Stimulated activated naive CD8-positive, alpha-beta T cell treated with anti-CD3 and anti-CD28 coated beads, Interleukin-15, Interleukin-2, amounts not matched to agents 100 U/mL and 50 U/mL, for 24 hours (primary cell): ENCODE measurements at regions not wholly inside any gene's neighbourhood (a gene's known extent, or its start where the extent isn't known, plus 50 kb on each side); places are given as distances from the start of the nearest gene placed in this dataset.

Source experiments
- ATAC-seq: fragments of 150-1000 bp; cut with Tn5 transposase; one replicate; pipeline ENCODE4 v1.10.0; 2021
- DNase-seq: peaks from one replicate; pipeline ENCODE4 v3.0.0; 2021

DNA sequence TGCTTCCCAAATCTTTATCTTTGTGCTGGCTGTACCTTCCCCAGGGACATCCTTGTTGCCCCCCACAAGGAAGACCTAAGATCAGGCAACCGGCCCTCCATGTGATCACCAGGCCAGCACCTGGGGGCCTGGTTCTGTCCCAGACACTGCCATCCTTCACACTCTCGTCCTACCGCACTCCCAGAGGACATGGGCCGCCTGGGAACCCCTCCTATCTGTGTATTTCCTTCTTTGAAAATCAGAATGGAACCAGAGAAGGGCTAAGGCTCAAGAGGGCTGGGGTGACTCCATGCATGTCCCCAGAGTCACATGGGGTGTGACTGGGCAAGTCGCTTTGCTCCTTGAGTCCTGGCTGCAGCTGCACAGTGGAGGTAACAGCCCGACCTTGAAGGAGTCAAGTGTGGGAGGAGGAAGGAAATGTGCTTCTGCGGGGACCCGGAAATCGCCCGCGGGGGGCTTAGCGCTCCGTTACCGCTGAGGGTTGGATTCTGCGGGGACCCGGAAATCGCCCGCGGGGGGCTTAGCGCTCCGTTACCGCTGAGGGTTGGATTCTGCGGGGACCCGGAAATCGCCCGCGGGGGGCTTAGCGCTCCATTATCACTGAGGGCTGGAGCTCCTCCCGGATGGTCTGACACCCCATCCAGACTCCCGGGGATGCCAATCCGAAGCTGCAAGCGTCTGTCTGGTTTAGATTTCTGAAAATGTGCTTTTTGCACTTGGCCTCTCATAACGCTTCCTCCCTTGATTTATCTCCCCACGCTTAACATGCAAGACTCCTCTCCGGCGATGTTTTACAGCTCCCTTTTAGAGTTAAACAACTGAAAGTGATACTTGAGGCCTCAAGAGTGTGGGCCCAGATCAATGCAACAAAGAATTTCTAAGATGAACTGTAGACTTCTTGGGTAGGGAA, 278.9 kb downstream of the NPHP4 start:
- no peak for ATAC-seq
- DNase-seq = no peak

DNA sequence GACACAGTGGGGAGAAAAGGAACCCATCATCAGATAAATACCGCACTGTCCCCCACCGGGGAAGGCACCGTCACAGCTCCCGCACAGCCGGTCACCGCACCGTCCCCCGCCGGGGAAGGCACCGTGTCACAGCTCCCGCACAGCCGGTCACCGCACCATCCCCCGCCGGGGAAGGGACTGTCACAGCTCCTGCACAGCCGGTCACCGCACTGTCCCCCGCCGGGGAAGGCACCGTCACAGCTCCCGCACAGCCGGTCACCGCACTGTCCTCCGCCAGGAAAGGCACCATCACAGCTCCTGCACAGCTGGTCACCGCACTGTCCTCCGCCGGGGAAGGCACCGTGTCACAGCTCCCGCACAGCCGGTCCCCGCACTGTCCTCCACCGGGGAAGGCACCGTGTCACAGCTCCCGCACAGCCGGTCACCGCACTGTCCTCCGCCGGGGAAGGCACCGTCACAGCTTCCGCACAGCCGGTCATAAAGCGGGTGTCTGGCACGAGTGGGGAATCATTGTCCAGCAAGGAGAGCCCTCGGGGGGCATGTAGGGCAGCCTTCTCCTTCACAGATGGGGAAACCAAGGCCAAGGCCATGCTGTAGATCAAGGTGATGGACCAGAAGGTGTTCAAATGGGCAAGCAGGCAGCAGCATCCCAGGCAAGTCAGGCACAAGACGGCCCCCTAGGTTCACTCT, 280.1 kb downstream of the NPHP4 start:
- DNase-seq (no peak), ATAC-seq (no peak)

DNA sequence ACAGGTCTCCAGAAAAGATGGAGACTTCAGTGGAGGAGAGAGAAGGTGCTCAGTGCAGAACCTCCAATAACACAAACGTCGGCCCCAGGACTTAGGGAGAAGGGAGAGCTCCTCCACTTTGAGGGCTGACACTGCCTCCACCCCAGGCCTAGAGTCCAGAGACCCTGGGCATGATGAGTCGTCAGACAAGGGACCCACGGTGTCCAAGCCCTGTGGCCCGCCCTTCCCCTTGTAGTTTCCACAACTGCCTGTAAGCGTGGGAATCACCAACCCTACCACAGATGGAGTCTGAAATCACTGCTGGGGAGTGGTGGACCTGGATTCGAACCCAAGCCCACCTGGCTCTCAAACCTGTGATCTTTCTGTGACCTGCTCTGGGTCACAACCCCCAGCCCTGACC, 281.1 kb downstream of the NPHP4 start:
- no peak for ATAC-seq
- no peak for DNase-seq

DNA sequence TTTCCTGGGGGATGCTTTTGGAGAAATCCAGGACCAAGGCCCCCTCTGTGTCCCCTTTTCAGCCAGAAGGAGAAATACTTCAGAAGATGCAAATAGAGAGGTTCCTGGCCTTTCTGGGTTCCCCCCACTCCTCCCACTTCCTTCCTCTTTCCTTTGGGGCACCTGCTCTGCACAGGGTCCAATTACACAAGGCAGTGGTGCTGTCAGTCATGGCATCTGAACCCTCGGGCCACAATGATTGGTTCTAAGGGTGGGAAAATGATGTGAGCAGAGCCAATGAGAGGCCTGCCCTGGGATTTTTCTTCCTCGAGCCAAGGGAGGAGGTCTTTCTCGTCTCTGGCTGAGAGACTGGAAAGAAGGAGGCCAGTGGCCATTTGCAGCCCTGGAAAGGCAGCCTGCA, 282.2 kb downstream of the NPHP4 start:
- no peak for ATAC-seq
- DNase-seq = no peak

DNA sequence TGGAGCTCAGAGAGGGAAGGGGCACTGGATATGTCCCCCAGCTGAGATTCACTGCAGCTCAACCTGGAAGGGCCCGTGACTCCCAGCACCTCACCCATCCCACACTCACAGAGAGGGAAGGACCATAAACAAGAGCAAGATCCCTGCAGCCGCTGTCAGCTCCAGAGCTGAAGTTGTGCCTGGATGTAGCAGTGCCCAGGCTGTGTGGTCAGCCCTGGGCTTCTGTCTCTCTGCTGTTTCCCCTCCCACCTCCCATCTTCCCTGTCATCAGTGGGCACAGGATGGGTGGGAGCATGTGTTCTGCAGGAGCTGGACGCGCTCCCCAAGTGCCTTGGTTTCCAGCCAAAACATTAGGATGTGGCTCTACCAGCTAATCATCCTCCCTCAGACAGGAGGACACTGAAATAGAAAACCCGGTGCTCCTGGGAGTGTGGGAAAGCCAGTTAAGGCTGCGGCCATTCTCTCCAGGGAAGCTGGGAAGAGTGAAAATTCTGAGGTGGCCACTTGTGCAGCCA, 282.7 kb downstream of the NPHP4 start:
- no peak for ATAC-seq
- no peak for DNase-seq

DNA sequence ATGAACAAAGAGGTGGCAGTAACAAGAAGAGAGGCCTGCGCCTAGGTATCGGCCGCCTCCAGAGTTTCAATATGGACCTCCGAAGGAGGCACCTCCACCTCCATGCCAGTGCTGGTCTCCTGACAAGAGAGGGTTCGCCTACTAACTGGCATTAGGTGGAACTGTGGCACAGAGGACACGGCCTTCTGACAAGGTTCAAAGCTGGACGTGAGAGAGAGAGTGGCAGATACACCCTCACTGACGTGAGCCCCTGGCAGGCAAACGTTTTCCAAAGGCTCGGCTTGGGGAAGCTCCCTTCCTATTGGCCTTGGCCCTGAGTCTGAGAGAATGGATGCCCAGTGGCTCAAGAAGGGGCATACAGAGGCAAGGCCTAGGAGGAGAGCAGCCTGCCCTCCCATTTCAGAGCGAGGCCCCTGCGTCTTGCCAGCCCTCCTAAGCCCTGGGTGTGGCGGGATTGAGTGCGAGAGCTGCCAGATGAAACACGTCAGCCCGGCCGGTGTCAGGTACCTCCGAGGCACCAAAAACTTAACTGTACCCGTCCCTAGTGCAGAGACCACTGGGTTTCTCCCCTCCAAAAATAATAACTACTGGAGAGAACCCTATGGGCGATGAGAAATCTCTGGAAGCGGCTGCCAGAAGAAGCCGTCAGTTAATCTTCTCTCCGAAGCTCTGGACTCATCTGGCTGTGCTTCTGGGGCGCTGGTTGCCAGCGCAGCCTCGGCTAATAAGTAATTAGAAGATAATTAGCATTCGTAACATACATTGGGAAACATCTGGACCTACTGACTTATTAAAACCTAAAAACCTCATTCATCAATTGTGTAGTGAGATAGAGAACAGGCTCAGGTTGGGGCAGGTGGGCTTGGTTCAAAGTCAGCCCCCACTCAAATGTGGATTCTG, 283.6 kb downstream of the NPHP4 start:
- ATAC-seq (no peak), DNase-seq (no peak)

DNA sequence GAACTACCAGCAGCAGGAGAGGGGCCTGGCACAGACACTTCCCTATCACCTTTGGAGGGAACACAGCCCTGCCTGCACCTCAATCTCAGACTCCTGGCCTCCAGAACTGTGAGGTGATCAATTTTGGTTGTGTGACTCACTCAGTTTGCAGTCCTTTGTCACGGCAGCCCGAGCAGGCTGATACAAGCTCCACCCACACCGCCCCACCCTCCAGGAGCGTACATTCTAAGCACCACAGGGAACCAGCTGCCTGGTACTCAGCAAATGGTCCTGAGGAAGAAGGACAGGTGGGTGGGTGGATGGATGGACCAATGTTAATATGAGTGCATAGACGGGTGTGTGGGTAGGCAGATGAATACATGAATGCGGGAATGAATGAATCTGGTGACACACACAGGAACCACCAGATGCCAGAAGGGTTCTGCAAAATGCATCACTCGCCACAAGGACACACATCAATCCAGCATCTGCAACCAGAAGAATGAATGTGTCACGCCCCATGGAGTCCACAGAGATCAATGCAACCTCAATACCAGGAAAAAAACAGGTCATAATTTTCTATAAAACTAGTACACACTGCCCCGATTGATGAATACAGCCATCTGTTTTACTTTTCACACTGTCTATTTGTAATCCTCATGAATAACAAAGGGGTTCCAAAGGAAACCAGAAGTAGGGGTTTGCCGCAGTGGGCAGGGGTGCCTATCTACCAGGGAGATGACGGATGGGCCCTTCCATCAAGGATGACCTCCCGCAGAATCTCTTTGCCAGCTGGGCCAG, 284.5 kb downstream of the NPHP4 start:
- DNase-seq (no peak), ATAC-seq (peak; percentile 14)

DNA sequence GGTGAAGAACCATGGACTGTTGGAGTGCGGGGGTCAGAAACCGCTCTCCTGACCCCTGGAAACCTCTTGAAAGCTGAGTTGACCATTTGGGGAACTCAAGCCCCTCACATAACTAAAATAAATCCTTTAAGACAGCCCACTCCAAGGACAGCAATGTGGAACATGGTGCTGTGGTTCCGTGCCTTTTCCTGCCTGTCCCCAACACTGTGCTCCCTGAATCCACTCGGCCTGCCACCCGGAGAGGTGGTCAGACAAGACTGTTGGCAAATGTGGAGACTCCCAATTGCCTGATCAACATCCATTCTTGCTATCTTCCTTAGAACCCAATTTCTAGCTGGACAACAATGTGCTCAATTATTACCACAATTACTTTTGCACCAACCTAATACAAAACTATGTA, 286.0 kb downstream of the NPHP4 start:
- ATAC-seq (no peak), DNase-seq (no peak)

DNA sequence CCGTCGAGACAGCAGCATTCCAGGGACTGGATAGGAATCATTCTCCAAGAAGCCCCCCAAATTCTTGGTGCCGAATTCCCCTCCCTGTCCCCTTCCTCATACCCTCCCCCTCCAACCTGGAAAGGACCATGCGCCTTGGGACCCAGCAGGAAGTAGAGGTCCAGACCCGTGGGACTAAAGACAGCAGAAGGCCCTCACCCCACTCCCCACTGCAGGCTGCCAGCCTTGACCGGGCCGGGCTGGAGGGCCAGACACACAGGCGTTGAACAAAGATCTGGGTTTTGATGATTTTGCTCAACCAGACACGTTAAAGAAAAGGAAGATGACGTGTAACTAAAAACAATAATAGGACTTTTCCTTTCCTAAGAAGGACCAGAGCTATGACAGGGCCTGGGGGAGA, 286.5 kb downstream of the NPHP4 start:
- DNase-seq = no peak

DNA sequence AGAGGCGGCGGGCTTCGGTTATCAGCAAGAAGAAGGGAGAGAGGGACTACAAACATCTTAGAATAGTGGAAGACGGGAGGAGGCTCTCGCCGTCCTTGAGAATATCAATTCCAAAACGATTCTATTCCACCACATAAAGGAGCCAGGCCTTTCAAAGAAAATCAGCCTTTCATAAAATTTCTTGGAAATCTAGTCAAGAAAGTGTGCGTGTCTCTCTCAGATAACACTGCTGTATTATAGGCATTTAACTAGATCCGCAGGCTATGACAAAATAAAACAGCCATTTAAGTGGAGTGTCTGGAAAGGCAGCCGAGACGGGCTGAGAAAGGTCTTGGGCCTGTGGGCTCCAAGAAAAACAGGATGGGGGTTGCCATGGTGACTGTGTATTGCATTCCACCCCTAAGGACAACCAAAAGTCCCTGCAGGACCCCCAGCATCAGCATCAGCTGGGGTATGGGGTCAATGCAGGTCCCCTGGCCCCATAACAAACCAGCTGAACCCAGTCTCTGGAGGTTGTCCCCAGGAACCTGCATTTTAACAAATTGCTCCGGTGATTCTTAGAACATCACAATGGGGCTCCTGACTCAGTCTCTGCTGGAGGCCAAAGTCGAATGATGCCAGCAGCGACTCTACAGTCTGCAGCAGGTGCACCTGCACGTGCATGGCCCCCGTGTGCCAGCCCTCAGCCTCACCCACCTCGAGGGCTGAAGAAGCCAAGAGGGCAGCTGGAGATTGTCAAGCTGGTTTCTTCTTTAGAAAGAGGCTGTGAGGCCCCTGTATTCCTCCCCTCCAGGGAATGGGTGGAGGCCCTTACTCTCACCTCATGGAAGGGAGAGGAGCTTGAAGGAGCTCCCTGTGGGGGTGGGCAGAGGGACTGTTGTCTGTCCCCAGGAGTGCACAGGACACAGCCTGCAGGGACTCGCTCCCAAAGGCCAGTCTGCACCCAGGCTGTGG, 287.4 kb downstream of the NPHP4 start:
- no peak for ATAC-seq
- DNase-seq = no peak

More for the DNA sequence above, 286.5 kb downstream of the NPHP4 start:
- no peak for ATAC-seq

DNA sequence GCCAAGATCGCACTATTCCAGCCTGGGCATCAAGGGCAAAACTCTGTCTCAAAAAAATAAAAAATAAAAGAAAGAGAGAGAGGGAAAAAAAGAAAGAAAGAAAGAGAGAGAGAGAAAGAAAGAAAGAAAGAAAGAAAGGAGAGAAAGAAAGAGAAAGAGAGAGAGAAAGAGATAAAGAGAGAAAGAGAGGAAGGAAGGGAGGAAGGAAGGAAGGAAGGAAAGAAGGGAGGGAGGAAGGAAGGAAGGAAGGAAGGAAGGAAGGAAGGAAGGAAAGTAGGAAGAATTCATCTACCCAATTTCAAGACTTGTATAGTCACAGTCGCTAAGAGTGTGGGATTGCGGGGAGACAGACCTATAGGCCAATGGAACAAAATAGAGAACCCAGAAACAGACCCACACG, 290.6 kb downstream of the NPHP4 start:
- ATAC-seq (no peak), DNase-seq (no peak)

DNA sequence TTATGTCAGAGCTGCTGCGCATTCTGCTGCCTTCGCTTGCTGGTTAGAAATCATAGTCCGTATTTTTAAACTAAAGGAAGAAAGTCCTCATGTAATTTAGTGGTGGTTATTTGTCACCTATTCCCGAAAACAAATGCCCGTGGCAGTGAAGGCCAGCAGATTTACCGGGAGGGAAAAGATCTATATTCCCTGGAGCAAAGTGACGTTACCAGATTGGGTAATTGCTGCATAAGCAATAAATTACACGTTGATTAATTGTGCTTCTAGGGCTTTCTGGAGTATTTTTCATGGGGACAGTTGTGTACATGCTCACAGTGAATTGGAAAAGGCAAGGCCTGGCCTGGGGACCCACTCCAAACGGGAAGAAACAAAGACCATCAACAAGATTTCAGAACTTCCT, 298.7 kb downstream of the NPHP4 start:
- ATAC-seq (no peak), DNase-seq (no peak)

DNA sequence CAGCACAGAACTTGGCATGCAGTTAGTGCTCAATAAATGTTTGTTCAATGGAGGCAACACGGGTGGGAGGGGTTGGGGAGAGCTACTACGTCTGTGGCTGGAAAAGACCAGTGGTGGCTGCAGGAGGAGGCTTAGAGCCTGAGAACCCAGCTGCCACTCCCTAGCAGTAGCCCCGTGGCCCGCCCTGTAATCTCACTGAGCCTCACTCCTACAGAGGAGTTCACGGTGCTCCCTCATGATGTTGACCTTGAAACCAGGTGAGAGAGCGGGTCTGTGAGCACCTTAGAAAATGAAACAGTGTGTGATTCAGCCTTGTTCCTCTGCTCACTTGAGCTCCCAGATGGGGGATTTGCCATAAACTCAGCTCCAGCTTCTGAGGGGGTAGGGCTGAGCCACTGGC, 299.6 kb downstream of the NPHP4 start:
- ATAC-seq (no peak), DNase-seq (no peak)

DNA sequence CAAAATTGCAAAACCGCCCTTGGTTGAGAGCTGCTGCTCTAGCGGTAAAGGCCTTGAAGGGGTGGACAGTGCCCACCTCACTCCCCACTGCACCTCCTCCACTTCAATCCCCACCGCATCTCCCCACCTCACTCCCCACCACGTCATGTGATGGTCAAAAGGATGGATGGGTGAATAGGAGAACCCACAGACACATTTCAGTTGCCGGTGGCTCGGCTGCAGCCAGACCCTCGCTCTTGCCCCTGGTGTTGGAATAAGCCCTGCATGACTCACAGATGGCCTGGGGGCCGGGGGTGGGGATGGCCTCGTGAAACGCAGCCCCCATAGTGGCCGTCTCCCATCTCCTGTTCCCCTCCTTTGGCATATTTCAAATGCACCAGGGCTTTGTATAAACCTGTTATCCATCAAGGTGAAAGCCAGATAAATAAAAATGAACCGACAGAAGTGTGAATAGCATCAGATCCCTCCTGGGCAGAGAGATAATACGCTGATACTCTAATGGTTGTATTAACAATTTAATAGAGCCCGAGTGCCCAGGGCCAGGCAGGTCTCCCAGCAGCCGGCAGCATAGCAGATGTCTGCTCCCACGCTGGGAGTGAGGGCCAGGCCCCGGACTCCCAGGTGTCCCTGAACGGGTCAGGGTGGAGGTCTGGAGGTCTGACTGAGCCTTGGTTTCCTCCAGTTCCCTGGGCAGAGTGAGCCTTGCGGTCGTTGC, 300.3 kb downstream of the NPHP4 start:
- no peak for ATAC-seq

DNA sequence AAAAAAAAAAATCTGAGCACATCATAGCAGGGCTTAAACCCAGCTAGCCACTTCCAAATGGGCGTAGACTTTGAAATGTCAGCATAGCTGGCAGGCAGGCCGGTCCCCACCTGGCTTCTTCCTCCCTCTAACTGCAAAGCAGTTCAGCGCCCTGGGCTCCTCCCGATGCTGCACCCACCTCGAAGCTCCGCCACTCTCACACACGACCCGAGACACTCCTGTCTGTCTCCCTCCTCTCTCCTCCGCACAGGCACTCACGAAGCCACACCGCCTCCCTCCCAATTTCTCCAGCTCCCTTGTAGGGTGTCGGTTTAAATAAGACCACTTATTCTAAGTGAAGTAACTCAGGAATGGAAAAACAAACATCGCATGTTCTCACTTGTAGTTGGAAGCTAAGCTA, 301.3 kb downstream of the NPHP4 start:
- ATAC-seq (no peak), DNase-seq (no peak)

More for the DNA sequence above, 300.3 kb downstream of the NPHP4 start:
- no peak for DNase-seq

DNA sequence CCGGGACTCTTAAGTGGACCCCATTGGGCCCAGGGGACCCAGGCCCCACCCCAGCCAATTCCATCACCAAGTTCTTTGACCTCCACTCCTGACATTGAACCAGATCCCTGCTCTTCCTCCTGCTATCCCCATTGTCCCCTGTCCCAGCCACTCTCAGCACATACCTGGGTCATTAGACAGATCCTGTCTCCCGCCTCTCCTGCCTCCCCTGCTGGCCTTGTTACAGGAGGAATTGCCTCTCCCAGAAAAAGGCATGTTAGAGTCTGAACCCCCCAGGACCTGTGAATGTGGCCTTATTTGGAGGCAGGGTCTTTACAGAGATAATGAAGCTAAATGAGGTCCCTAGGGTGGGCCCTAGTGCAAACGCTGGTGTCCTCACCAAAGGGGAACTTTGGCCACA, 301.9 kb downstream of the NPHP4 start:
- DNase-seq (no peak), ATAC-seq (no peak)

DNA sequence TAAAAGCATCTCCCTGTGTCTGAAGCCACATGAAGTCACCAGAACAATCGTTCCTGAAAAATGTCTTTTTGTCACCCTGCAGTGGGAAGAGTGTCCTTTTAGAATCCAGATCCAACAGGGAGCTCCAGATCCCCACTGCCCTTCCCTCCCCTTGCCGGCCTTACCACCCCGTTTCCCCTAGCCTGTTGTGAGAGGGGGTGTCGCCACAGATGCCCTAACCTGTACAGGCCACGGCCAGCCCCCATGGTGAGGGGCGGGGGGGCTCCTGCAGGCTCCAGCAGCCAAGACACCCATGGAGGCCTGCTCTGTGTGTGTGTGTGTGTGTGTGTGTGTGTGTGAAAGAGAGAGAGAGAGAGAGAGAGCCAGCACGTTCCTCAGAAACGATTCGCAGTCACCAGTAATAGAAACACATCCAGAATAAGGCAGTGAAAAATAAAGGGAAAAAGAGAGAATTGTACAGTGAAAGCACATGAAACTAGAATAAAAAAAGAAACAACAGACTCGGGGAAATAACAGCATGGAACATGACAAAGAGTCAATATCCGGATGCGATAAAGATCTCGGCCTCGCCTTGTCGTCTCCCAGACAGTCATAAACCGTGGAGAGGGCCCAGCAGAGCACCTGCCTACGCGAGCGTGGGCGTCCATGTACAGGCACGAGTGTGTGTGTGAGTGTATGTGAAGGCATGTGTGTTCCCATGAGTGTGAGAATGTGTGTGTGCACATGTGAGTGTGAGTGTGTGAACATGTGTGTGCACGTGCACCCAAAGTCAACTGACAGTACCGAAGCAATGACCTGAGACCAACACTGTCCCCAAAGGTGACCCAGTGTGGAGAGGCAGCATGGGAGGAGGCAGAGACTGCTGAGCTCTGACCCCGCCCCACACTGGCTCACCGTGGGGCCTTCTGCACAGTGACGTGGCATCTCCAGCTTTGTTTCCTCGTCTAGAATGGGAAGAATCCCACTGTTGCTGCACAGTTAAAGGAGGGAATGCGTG, 303.8 kb downstream of the NPHP4 start:
- DNase-seq = no peak
- no peak for ATAC-seq

DNA sequence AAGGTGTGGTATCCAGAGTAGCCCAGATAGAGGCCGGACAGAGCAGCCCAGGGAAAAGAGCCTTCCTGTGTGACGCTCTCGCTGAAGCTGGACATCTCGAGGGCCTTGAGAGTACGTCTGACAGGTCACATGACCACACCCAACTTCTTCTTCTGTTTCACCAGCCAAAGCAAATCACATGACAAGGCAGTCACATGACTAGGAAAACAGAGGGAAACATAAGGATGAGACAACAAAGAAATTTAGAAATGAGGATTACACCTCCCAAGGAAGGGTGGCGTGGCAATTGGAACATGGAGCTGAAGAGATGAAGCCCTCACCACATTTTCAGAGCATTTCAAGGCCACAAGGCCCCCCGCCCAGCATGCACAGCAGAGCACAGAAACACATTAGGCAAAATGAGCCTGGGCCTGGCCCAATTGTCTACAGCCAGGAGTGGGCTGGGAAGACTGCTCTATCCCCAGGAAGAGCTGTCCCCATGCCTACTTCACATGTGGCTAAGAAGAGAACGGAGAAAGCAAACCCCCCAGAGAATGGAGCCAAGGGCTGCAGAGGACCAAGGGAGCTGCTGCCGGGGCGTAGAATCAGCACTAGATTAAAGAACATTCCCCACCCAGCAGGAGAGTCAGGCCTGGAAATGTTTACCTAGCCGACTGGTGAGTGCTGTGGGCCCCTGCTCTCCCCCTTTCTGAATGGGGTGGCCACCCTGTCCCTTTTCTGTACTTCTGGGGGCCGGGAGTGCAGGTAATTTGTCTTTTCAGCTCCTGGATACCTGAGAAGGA, 305.1 kb downstream of the NPHP4 start:
- no peak for DNase-seq

More for the DNA sequence above, 305.1 kb downstream of the NPHP4 start:
- no peak for ATAC-seq
